ENCODE measurements at regions not wholly inside any gene's neighbourhood (a gene's known extent, or its start where the extent isn't known, plus 50 kb on each side); places are given as distances from the start of the nearest gene placed in this dataset.

GRCh38 chr2:59077981-59078531 is 836.9 kb upstream of the FANCL start:
- 81 to 88% methylated on average over 6 of the region's 6 CpGs for WGBS, 2 donors (ENCODE audit: low coverage in 1 of 2)
- in situ Hi-C loops (cut with MboI; ENCODE audit: low pct_ligation_motif_present in 1 of 4, low pct_unique_long_range_greater_than_20kb in 1 of 4, low sequenced_read_pairs in 3 of 4): no loop called here
- TF ChIP-seq CTCF (IDR thresholded peaks at IDR 0.05): no peak
- no peak for TF ChIP-seq POLR2A (IDR thresholded peaks at IDR 0.05)
- TF ChIP-seq EP300 (IDR thresholded peaks at IDR 0.05; ENCODE audit: low read depth): no peak
- TF ChIP-seq POLR2AphosphoS5 (IDR thresholded peaks at IDR 0.05): no peak

GRCh38 chr2:59077026-59077725 is 836.1 kb upstream of the FANCL start:
- Histone ChIP-seq H3K4me3 (no peak overlapping the region), H3K4me1 (no peaks in the 10 kb centered on the region), H3K36me3 (no peaks in the 10 kb centered on the region), H3K9me3 (no peaks in the 10 kb centered on the region), H3K27ac (no peak overlapping the region), H3K27me3 (no peaks in the 10 kb centered on the region)
- no peak for DNase-seq
- intact Hi-C loops (cut with DNase I; ENCODE audit: low total_unique reads): no loop called here
- TF ChIP-seq POLR2AphosphoS5 (IDR thresholded peaks at IDR 0.05) (no peak), EP300 (IDR thresholded peaks at IDR 0.05; ENCODE audit: low read depth) (no peak), POLR2A (IDR thresholded peaks at IDR 0.05) (no peak), CTCF (IDR thresholded peaks at IDR 0.05) (no peak)
- in situ Hi-C loops (cut with MboI; ENCODE audit: low pct_ligation_motif_present in 1 of 4, low pct_unique_long_range_greater_than_20kb in 1 of 4, low sequenced_read_pairs in 3 of 4): no loop called here
- WGBS, 2 donors (ENCODE audit: low coverage in 1 of 2): 75 to 85% methylated on average over 5 to 6 of the region's 6 CpGs

More at GRCh38 chr2:59077981-59078531, 836.9 kb upstream of the FANCL start:
- H3K9me3 ChIP-seq: no peaks in the 10 kb centered on the region
- no peaks in the 10 kb centered on the region for H3K36me3 ChIP-seq
- DNase-seq: no peak
- no peaks in the 10 kb centered on the region for H3K4me1 ChIP-seq
- no peak overlapping the region for H3K27ac ChIP-seq
- intact Hi-C loops (cut with DNase I; ENCODE audit: low total_unique reads): no loop called here
- H3K4me3 ChIP-seq: no peak overlapping the region
- no peaks in the 10 kb centered on the region for H3K27me3 ChIP-seq

- in situ Hi-C loops (cut with MboI; ENCODE audit: low pct_ligation_motif_present in 1 of 4, low pct_unique_long_range_greater_than_20kb in 1 of 4, low sequenced_read_pairs in 3 of 4) (no loop called here), intact Hi-C loops (cut with DNase I; ENCODE audit: low total_unique reads) (no loop called here)
- H3K36me3 ChIP-seq: no peaks in the 10 kb centered on the region
- no peak for TF ChIP-seq POLR2A (IDR thresholded peaks at IDR 0.05)
- no peak for TF ChIP-seq POLR2AphosphoS5 (IDR thresholded peaks at IDR 0.05)
- no peak for TF ChIP-seq CTCF (IDR thresholded peaks at IDR 0.05)
- TF ChIP-seq EP300 (IDR thresholded peaks at IDR 0.05; ENCODE audit: low read depth): no peak
- 52 to 55% methylated on average over 5 of the region's 5 CpGs for WGBS, 2 donors (ENCODE audit: low coverage in 1 of 2)
- DNase-seq: no peak
- H3K27ac ChIP-seq: no peak overlapping the region
- H3K4me3 ChIP-seq: no peak overlapping the region
- no peaks in the 10 kb centered on the region for H3K27me3 ChIP-seq
- H3K9me3 ChIP-seq: no peaks in the 10 kb centered on the region
- H3K4me1 ChIP-seq: no peaks in the 10 kb centered on the region
These were observed 835.0 kb upstream of the FANCL start for GRCh38 chr2:59076079-59076619.

GRCh38 chr2:59074071-59074470 is 832.9 kb upstream of the FANCL start:
- in situ Hi-C loops (cut with MboI; ENCODE audit: low pct_ligation_motif_present in 1 of 4, low pct_unique_long_range_greater_than_20kb in 1 of 4, low sequenced_read_pairs in 3 of 4): no loop called here
- Histone ChIP-seq H3K9me3 (no peaks in the 10 kb centered on the region), H3K36me3 (no peaks in the 10 kb centered on the region), H3K27ac (no peak overlapping the region), H3K27me3 (no peaks in the 10 kb centered on the region), H3K4me1 (no peaks in the 10 kb centered on the region), H3K4me3 (no peak overlapping the region)
- 79 to 84% methylated on average over 3 of the region's 3 CpGs for WGBS, 2 donors (ENCODE audit: low coverage in 1 of 2)
- TF ChIP-seq POLR2A (IDR thresholded peaks at IDR 0.05) (no peak), EP300 (IDR thresholded peaks at IDR 0.05; ENCODE audit: low read depth) (no peak)
- intact Hi-C loops (cut with DNase I; ENCODE audit: low total_unique reads): no loop called here
- DNase-seq: no peak

Data from transverse colon (tissue), 4 donors.